H9 (cell line): ENCODE measurements at regions not wholly inside any gene's neighbourhood (a gene's known extent, or its start where the extent isn't known, plus 50 kb on each side); places are given as distances from the start of the nearest gene placed in this dataset.

Experiments
- DNase-seq: peaks from one replicate; pipeline ENCODE4 v3.0.0-alpha.2; 2017
- H2AFZ ChIP-seq: one replicate; pipeline ENCODE4 v1.6.1; 2013; ENCODE audit warnings: mild to moderate bottlenecking, low read length, control low read depth, moderate library complexity
- H2AK5ac ChIP-seq: 2 replicates; pipeline ENCODE4 v1.6.1; 2013; ENCODE audit warnings: low read length, control low read depth, mixed read lengths; ENCODE audit not compliant: insufficient read length
- H2BK120ac ChIP-seq: one replicate; pipeline ENCODE4 v1.6.1; 2013; ENCODE audit warnings: low read depth, mild to moderate bottlenecking, low read length, control low read depth, inconsistent platforms; ENCODE audit not compliant: poor library complexity, severe bottlenecking
- H2BK12ac ChIP-seq: 2 replicates; pipeline ENCODE4 v1.6.1; 2013; ENCODE audit warnings: low read length, control low read depth, mixed read lengths, low read depth; ENCODE audit not compliant: insufficient read length
- H2BK15ac ChIP-seq: 2 replicates; pipeline ENCODE4 v1.6.1; 2013; ENCODE audit warnings: low read depth, low read length, control low read depth
- H2BK20ac ChIP-seq: one replicate; pipeline ENCODE4 v1.6.1; 2013; ENCODE audit warnings: low read depth, mild to moderate bottlenecking, low read length, control low read depth, inconsistent platforms; ENCODE audit not compliant: poor library complexity, severe bottlenecking
- H2BK5ac ChIP-seq: 2 replicates; pipeline ENCODE4 v1.6.1; 2013; ENCODE audit warnings: low read length, control low read depth, mixed read lengths; ENCODE audit not compliant: insufficient read length
- H3K14ac ChIP-seq: 2 replicates; pipeline ENCODE4 v1.6.1; 2013; ENCODE audit warnings: low read length, control low read depth; ENCODE audit not compliant: insufficient read depth
- H3K18ac ChIP-seq: 2 replicates; pipeline ENCODE4 v1.6.1; 2013; ENCODE audit warnings: low read depth, mild to moderate bottlenecking, mixed read lengths, low read length, control low read depth; ENCODE audit not compliant: insufficient read length
- H3K23ac ChIP-seq: 2 replicates; pipeline ENCODE4 v1.6.1; 2013; ENCODE audit warnings: low read length, control low read depth, mixed read lengths, low read depth; ENCODE audit not compliant: insufficient read length
- H3K23me2 ChIP-seq: 2 replicates; pipeline ENCODE4 v1.6.1; 2013; ENCODE audit warnings: low read depth, mild to moderate bottlenecking, mixed read lengths, low read length, control low read depth; ENCODE audit not compliant: insufficient read length, poor library complexity, severe bottlenecking
- H3K27ac ChIP-seq: 2 replicates; pipeline ENCODE4 v1.5.1; 2013; ENCODE audit warnings: low read length, control low read depth, mixed read lengths, low read depth; ENCODE audit not compliant: insufficient read length
- H3K27me3 ChIP-seq: 2 replicates; pipeline ENCODE4 v1.6.1; 2013; ENCODE audit warnings: low read length, control low read depth, inconsistent platforms; ENCODE audit not compliant: insufficient read depth
- H3K4ac ChIP-seq: 2 replicates; pipeline ENCODE4 v1.6.1; 2013; ENCODE audit warnings: low read depth, mild to moderate bottlenecking, control low read depth, inconsistent platforms, low read length, moderate library complexity
- H3K4me1 ChIP-seq: 2 replicates; pipeline ENCODE4 v1.6.1; 2013; ENCODE audit warnings: low read length, control low read depth, inconsistent platforms; ENCODE audit not compliant: insufficient read depth
- H3K4me2 ChIP-seq: 2 replicates; pipeline ENCODE4 v1.6.1; 2013; ENCODE audit warnings: low read length, control low read depth, mixed read lengths; ENCODE audit not compliant: insufficient read length, insufficient read depth
- H3K56ac ChIP-seq: 2 replicates; pipeline ENCODE4 v1.6.1; 2013; ENCODE audit warnings: low read depth, mild to moderate bottlenecking, mixed read lengths, low read length, control low read depth; ENCODE audit not compliant: insufficient read length
- H3K79me1 ChIP-seq: 2 replicates; pipeline ENCODE4 v1.6.1; 2013; ENCODE audit warnings: low read depth, mild to moderate bottlenecking, moderate library complexity, low read length, control low read depth, inconsistent platforms; ENCODE audit not compliant: insufficient read depth, poor library complexity, severe bottlenecking
- H3K79me2 ChIP-seq: 2 replicates; pipeline ENCODE4 v1.6.1; 2013; ENCODE audit warnings: low read length, control low read depth, inconsistent platforms; ENCODE audit not compliant: insufficient read depth
- H3K9ac ChIP-seq: 2 replicates; pipeline ENCODE4 v1.6.1; 2013; ENCODE audit warnings: low read length, control low read depth, mixed read lengths; ENCODE audit not compliant: insufficient read length; ENCODE audit errors: extremely low read depth
- H3K9me3 ChIP-seq: one replicate; pipeline ENCODE4 v1.6.1; 2013; ENCODE audit warnings: low read depth, low read length, inconsistent platforms; ENCODE audit not compliant: control insufficient read depth
- H3T11ph ChIP-seq: one replicate; pipeline ENCODE4 v1.6.1; 2013; ENCODE audit warnings: mild to moderate bottlenecking, low read length, control low read depth, inconsistent platforms
- H4K20me1 ChIP-seq: one replicate; pipeline ENCODE4 v1.6.1; 2013; ENCODE audit not compliant: control insufficient read depth, insufficient read length, insufficient read depth
- H4K5ac ChIP-seq: 2 replicates; pipeline ENCODE4 v1.6.1; 2013; ENCODE audit warnings: low read depth, mild to moderate bottlenecking, mixed read lengths, low read length, control low read depth; ENCODE audit not compliant: insufficient read length
- H4K8ac ChIP-seq: replicated peaks from 2 replicates; pipeline ENCODE4 v1.6.1; 2013; ENCODE audit warnings: low read length, control low read depth, mixed read lengths, low read depth; ENCODE audit not compliant: insufficient read length
- H4K91ac ChIP-seq: 2 replicates; pipeline ENCODE4 v1.6.1; 2013; ENCODE audit warnings: low read depth, mild to moderate bottlenecking, moderate library complexity, mixed read lengths, low read length, control low read depth; ENCODE audit not compliant: insufficient read length
- H3K27ac Mint-ChIP-seq, 3 experiments: 2 replicates in 2 of 3; 3 replicates in 1 of 3; pipeline ENCODE4 v1.8.0; 2020 to 2021; ENCODE audit warnings: mixed read lengths in 3 of 3, mild to moderate bottlenecking in 1 of 3, moderate library complexity in 1 of 3
- H3K27me3 Mint-ChIP-seq: 2 replicates; pipeline ENCODE4 v1.8.0; 2021; ENCODE audit warnings: low read depth, mild to moderate bottlenecking, moderate library complexity, mixed read lengths
- H3K36me3 Mint-ChIP-seq, 3 experiments: 2 replicates in 2 of 3; 3 replicates in 1 of 3; pipeline ENCODE4 v1.8.0; 2020 to 2021; ENCODE audit warnings: low read depth in 3 of 3, mixed read lengths in 3 of 3; ENCODE audit not compliant: insufficient read depth in 1 of 3
- H3K4me1 Mint-ChIP-seq, 2 experiments: 2 replicates each; pipeline ENCODE4 v1.8.0; 2020; ENCODE audit warnings: mixed read lengths in 2 of 2
- H3K4me3 Mint-ChIP-seq, 2 experiments: 2 replicates in 1 of 2; 3 replicates in 1 of 2; pipeline ENCODE4 v1.8.0; 2020 to 2021; ENCODE audit warnings: mild to moderate bottlenecking in 2 of 2, mixed read lengths in 2 of 2, moderate library complexity in 1 of 2
- H3K9me3 Mint-ChIP-seq, 2 experiments: 2 replicates in 1 of 2; 3 replicates in 1 of 2; pipeline ENCODE4 v1.8.0; 2020; ENCODE audit warnings: mild to moderate bottlenecking in 2 of 2, mixed read lengths in 2 of 2, moderate library complexity in 1 of 2
- WGBS: extraction: QIAGEN DNeasy Blood & Tissue Kit; methylation state at CpG from one replicate; pipeline ENCODE4 v1.1.7; 2013; ENCODE audit warnings: missing lambda C conversion rate, low lambda C conversion rate, mixed read lengths; ENCODE audit not compliant: insufficient read length; ENCODE audit errors: extremely low coverage; 5-methylcytosine and 5-hydroxymethylcytosine counted together
- TF ChIP-seq, protein P1 (sequence below): fragments of 200-600 bp; sonication (generic); conservative IDR thresholded peaks from 3 replicates; pipeline ENCODE4 v1.8.0; 2021; ENCODE audit warnings: antibody characterized with exemption, mild to moderate bottlenecking

DNA sequence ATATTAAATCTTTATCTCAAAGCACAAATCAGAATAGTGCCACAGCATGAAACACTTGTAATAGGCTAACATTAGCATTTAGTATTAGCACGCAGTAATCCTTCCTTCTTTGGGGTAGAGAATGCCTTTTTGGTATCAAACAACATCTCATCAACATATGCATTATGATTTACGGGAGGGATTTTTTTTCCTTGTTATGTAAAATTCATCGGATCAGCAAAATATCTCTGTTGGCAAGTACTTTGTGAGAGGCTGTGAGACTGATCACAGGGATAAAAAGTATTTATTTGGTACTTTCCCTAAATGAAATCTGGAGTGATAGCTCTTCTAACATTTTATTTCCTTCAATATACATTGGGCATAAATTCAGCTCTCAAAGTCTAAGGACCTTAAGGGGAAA, 68.4 kb upstream of the TMEM178A start:
- no peak overlapping the region for H3K4me3 Mint-ChIP-seq
- TF ChIP-seq, protein P1, sequence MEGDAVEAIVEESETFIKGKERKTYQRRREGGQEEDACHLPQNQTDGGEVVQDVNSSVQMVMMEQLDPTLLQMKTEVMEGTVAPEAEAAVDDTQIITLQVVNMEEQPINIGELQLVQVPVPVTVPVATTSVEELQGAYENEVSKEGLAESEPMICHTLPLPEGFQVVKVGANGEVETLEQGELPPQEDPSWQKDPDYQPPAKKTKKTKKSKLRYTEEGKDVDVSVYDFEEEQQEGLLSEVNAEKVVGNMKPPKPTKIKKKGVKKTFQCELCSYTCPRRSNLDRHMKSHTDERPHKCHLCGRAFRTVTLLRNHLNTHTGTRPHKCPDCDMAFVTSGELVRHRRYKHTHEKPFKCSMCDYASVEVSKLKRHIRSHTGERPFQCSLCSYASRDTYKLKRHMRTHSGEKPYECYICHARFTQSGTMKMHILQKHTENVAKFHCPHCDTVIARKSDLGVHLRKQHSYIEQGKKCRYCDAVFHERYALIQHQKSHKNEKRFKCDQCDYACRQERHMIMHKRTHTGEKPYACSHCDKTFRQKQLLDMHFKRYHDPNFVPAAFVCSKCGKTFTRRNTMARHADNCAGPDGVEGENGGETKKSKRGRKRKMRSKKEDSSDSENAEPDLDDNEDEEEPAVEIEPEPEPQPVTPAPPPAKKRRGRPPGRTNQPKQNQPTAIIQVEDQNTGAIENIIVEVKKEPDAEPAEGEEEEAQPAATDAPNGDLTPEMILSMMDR: no peak
- no peak overlapping the region for H3K56ac ChIP-seq

More for the DNA sequence above, 68.4 kb upstream of the TMEM178A start:
- WGBS: no CpG with 5 or more reads among the region's 3 CpGs
- Histone ChIP-seq H3K9me3 (no peaks in the 10 kb centered on the region), H2BK20ac (no peak overlapping the region), H3K23ac (no peak overlapping the region), H3K9ac (no peak overlapping the region), H3K27ac (no peak overlapping the region), H3T11ph (no peak overlapping the region), H3K79me1 (no peaks in the 10 kb centered on the region), H2BK12ac (no peak overlapping the region), H3K23me2 (peaks cover 3% of the 10 kb centered on the region), H4K20me1 (no peaks in the 10 kb centered on the region), H2AK5ac (no peak overlapping the region), H2BK15ac (no peak overlapping the region), H3K27me3 (no peaks in the 10 kb centered on the region), H4K91ac (no peak overlapping the region), H2AFZ (no peak overlapping the region), H3K14ac (no peak overlapping the region), H3K79me2 (no peaks in the 10 kb centered on the region), H2BK120ac (no peak overlapping the region), H3K18ac (no peak overlapping the region), H3K4me2 (no peak overlapping the region), H3K4me1 (peaks cover 3% of the 10 kb centered on the region; the same call in 1 of the 2 replicates), H2BK5ac (no peak overlapping the region), H3K4ac (no peak overlapping the region), H4K5ac (no peak overlapping the region), H4K8ac (no peak overlapping the region)
- H3K9me3 Mint-ChIP-seq: 0 out of 5 replicates have a peak, but pooled peaks cover 0 to 2% of the 10 kb centered on the region in 2 experiments
- H3K4me1 Mint-ChIP-seq: peaks cover 14 to 23% of the 10 kb centered on the region in 2 experiments
- no peaks in the 10 kb centered on the region for H3K27me3 Mint-ChIP-seq
- H3K36me3 Mint-ChIP-seq: no peaks in the 10 kb centered on the region
- DNase-seq: no peak
- H3K27ac Mint-ChIP-seq: no peak overlapping the region
